GM21529 (cell line): ENCODE measurements at regions not wholly inside any gene's neighbourhood (a gene's known extent, or its start where the extent isn't known, plus 50 kb on each side); places are given as distances from the start of the nearest gene placed in this dataset.
"Not testable (repeated sequence)": the region's sequence is repeated elsewhere in the genome, so short reads cannot be mapped to it uniquely, and the experiment has no call there.

Experiments used
- ATAC-seq: cut with Tn5 transposase; IDR thresholded peaks from one replicate; pipeline ENCODE4 v1.9.1; 2021; ENCODE audit not compliant: unreplicated experiment

DNA sequence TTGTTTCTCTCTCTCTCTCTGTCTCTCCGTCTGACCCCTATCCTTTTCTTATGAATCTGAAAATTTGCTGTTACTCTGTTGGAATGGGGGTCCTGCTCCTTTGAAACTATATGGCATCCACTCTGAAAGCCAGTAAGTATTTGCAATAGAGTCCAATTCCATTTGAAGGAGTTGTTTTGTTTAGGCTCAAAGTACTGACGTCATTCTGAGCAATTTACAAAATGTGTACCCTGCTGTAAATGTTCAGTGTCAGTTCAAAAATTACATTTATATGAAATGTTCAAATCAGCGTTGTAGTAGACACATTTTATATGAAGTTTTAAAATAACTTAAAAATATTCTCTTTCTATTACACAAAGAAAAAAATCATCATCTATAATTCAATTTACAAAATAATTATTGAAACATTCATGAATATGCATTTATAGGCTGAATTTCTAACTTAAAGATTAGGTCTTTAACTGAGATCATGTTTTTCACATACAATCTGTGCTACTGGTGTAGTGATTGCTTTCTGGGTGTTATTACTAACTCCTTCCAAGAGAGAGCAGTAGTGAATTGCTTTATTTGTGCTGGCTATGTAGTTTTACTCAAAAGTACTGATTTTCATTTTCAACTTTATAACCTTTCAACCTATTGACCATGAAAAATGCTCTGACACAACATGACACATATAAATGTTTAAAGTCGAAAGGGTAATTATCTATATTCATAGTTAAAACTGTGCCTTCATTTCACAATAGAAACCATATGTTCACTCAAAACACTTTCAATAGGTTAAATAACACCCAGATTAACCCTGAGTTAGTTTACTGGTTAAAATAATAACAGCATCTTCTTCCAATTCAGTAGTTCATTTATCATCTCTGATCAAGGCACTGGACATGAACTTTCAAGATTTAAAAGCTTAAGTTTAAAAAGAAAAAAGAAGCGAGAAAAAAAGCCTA is 253.1 kb upstream of the ADGRL4 start:
- ATAC-seq = peak; percentile 81

DNA sequence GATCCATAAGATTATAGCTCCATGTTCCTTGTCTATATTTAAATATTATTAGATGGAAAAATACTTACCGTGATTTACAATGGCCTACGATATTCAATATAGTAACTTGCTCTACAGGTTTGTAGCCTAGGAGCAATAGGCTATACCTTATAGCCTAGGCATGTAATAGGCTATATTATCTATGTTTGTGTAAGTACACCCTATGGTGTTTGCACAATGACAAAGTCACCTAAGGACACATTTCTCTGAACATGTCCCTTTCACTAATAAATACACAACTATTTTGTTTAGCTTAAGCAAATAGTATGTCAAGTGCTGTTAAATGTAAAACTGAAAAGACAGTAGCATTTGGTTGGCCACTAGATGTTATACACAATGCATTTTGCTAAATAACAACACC is 248.9 kb upstream of the ADGRL4 start:
- no peak for ATAC-seq

DNA sequence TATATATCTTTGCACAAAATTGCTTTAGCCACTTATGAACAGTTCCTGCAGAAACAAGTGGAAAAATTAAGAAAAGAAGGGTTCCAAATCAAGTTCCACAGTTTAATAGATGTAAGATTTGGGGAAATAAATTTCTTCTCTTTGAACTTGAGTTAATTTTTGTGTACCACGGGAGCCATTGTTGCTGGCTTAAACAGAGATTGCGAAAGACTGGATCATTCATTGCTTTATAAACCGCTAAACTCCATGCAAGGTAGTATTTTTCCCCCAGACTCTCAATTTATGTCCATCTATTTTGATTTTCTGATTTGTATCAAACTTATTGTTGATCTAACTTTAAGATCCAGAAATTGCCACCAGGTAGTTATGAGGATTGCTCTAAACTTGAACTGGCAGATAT is 246.1 kb upstream of the ADGRL4 start:
- no peak for ATAC-seq

DNA sequence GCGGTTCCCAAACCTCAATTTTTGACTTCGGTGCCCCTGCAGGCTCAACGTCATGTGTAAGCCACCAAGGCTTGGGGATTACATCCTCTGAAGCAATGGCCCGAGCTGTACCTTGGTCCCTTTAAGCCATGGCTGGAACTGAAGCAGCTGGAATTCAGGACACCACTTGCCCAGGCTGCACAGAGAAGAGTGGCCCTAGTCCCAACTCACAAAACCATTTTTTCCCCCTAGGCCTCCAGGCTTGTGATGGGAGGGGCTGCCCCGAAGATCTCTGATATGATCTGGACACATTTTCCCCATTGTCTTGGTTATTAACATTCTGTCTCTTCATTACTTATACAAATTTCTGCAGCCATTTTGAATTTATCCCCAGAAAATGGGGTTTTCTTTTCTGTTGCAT is 233.3 kb upstream of the ADGRL4 start:
- no peak for ATAC-seq

DNA sequence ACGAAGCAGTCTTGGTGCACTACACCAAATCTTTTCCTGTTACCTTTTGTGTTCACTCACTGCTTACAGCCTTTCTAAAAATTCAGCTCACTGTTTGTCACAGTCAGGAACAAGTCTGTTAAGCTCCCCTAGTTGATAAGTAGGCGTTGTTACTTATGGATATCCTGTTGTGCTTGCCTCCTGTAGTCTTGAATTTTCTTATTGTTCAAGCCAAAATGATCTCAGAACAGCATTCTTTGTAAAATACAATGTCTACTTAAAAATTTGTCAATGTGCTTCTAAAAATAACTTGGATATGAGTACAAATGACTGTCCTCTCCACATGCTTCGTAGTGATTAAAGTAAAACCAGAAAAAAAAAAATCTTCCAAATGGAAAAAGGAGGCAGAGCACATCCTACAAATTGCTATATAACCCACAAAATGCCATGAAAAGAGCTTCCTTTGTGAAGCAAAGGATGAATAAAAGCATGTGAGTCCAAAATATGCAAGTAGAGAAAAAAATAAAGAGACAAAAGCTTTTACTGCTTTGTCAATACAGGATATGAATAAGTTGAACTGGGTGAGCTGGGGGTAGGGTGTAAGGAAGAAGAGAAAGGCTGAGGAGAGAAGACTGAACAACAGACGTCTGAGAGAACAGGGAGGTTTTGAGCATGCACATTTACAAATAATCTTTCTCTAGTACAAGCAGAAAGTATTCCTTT is 228.9 kb upstream of the ADGRL4 start:
- no peak for ATAC-seq

DNA sequence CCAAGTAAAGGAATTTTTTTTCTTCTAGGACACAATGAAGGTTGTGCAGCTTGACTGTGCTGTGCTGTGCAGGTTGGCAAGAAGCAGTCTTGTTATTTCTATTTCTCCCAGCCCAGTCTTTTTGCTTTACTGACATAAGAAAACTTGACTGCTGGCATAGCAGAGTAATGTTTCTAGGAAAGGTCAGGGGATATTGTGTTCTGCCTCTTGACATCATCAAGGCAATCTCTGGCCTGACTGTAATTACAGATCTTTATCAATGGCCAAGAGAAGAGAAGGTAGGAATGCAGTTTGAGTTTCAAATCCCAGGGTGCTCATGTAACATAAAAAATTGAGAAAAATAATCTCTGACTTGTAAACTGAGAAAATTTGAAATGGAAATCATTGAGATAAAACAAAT is 226.3 kb upstream of the ADGRL4 start:
- ATAC-seq = no peak

DNA sequence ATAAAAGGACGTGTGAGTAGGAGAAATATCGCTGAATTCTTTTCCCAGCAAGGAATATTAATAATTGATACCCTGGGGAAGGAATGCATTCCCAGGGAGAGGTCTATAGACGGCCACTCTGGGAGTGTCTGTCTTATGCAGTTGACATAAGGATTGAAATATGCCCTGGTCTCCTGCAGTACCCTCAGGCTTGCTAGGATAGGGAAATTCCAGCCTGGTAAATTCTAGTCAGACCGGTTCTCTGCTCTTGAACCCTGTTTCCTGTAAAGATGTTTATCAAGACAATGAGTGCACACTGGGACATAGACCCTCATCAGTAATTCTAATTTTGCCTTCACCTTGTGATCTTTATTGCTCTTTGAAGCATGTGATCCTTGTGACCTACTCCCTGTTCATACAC is 224.2 kb upstream of the ADGRL4 start:
- ATAC-seq = not testable (repeated sequence)

DNA sequence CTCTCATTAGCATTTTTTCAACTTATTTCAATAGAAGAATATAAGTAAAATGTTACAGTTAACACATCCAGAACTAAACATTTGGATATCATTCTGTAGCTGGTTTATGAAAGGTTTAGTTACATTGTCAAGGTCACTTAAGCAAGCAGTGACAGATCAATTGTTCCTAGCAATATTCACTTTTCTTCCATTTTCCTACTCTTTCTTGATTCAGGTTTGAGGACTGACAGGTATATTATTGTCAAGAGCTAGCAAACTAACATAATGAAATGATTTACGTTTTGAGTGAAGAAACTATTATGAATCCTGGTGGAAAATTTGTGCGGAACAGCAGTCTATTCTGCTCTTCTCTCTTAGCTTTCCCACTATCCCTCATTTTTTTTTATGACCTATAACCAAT is 220.4 kb upstream of the ADGRL4 start:
- no peak for ATAC-seq

DNA sequence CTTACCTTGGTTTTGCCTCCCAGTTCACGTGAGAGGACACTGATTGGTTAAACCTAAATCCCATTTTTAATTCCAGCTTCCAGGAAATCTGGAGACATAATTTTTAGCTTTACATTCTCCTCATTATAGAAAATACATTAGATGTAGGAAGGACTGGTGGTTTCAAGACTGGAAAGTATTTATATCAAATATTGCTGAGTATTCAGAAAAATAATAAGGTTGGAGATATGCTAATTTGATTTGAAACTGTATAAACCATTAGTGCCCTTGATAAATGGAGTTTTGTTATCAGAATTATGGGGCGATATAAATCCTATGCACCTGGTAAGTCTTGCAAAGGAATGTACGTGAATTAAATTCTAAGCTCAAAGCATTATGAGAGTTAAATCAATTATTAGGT is 218.0 kb upstream of the ADGRL4 start:
- ATAC-seq = no peak

DNA sequence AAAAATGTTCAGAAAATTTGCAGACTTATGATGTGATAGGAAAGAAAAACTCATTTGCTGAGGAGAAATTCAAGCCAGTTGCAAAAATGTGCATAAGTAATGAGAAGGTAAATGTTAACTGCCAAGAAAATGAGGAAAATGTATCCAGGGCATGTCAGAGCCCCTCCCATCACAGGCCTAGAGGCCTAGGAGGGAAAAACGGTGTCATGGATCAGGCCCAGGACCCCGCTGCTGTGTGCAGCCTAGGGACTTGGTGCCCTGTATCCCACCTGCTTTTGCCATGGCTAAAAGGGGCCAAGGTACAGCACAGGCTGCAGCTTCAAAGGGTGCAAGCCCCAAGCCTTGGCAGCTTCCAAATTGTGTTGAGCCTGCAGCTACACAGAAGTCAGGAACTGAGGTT is 214.0 kb upstream of the ADGRL4 start:
- no peak for ATAC-seq

DNA sequence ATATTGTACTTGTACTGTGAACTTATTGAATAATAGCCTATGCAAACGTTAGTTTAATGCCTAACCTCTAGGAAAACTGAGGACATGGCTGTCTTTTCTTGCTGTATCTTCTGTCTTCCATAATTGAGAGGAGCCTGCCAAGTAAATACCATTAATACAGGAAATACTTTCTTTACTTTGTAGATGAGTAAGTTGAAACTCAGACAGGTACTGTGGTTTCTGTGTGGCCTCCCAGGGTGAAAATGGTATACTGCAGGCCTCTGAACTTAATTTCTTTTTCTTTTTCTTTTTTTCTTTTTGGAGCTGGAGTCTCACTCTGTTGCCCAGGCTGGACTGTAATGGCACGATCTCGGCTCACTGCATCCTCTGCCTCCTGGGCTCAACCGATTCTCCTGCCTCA is 208.8 kb upstream of the ADGRL4 start:
- ATAC-seq = no peak

DNA sequence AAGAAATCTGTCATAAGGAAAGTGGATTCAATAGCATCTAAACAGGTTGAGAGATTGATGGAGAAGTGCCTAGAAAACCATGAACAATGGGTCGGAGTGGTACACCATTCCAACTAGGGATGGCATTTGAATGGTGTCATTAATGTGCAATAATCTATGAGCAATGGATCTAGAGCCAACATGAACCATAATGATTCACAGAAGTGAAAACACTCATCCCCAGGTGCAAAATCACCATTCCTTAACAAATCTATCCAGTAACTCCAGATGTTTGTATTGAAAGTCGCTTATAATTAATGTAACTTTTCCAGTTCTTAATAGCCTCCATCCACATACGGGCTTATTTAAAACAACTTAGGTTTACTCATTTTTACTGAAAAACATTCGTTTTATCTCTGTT is 201.3 kb upstream of the ADGRL4 start:
- no peak for ATAC-seq

DNA sequence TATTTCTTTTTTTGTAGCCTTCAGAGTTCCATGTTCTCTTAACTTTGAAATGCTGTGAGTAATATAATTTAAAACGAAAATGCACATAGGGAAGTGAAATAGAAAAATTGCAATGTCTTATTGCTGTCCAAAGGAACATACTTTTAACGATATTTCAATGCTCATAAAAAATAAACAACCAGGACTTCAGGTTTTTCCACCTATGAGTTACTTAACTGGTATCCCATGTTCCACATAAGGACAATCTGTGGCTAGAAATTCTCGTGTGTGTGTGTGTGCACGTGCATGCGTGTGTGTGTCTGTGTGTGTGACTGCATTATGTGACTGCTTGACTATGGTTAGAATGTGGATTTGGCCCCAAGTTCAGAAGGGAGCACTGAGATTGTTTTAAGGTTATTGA is 200.8 kb upstream of the ADGRL4 start:
- ATAC-seq = no peak

DNA sequence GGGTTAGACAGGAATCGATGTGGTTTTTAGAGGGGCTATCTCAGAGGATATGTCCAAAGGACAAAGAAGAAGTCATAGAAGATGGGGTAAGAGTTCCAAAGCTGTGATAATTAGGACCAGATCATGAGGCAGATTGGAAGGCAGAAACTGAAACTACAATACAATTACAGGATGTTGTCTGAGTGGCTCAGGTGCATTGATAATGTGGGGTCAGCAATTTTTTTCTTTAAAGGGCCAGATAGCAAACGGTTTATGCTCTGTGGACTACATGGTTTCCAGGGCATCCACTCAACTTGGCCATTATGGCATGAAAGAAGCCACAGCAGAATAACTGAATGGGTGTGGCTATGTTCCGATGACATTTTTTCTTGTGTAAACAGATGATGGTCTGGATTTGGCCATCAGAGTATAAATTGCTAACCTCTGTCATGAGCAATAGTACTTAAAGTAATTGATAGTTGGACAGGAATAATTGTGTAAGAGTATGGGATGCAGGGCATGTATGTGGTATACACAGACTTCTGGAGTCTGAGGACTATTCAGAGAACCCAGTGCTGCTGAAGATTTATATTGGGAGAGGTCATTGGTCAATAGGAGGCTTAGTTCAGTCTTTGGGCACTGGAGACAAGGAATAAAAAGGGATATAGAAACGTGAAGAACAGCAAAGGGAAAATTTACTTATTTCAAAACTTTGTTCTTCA is 198.4 kb upstream of the ADGRL4 start:
- ATAC-seq = no peak

DNA sequence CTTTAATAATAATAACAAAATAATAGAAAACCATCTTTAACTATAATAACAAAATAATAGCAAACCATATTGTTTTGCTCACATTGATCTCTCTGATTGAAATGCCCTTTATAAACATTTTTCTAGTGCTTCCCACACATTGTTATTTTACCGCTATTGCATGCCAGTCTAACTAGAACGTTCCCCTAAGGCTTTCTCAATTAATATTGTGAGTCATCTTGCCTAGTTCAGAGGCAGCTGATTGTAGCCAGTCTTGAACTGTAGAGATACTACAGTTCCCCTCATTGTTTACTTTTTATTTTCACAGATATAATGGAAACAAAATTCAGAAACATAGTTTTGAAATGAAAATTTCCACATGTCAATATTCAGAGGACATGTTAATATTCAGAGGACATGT is 192.3 kb upstream of the ADGRL4 start:
- ATAC-seq = no peak

DNA sequence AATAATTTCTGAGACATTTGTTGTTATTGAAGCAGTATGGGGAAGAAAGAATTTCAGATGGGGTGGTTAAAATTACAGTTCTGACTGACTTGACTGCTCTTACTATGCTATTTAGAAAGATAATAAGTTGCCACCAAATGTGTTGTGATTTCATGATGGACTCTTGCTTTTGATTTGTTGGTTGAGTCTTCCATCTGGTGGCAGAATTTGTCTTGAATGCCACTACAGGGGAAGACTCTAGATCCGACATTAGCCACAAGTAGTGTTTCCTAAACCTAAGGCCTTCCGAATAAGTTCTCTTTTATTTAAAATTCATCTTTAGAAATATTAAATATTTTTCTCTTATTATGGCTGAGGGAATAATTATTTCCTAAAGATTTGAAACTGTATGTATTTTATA is 190.9 kb upstream of the ADGRL4 start:
- no peak for ATAC-seq

DNA sequence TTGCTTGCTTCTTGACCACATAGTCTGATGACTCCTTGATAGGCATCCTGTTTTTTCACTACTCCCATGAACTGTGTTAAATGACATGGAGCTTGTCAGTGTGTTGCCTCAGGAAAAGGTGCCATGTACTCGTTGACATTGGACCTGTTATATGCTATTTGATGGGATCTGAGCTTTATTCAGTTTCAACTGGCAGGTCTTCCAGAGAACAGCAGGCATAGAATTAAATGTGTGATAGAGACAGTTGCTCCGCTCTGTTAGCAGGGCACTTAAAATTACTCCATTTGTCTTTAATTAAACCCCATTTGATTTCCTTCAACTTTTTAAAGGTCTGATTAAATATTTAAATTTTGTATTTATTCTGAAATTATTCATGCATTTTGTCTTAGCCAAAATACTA is 189.7 kb upstream of the ADGRL4 start:
- no peak for ATAC-seq

DNA sequence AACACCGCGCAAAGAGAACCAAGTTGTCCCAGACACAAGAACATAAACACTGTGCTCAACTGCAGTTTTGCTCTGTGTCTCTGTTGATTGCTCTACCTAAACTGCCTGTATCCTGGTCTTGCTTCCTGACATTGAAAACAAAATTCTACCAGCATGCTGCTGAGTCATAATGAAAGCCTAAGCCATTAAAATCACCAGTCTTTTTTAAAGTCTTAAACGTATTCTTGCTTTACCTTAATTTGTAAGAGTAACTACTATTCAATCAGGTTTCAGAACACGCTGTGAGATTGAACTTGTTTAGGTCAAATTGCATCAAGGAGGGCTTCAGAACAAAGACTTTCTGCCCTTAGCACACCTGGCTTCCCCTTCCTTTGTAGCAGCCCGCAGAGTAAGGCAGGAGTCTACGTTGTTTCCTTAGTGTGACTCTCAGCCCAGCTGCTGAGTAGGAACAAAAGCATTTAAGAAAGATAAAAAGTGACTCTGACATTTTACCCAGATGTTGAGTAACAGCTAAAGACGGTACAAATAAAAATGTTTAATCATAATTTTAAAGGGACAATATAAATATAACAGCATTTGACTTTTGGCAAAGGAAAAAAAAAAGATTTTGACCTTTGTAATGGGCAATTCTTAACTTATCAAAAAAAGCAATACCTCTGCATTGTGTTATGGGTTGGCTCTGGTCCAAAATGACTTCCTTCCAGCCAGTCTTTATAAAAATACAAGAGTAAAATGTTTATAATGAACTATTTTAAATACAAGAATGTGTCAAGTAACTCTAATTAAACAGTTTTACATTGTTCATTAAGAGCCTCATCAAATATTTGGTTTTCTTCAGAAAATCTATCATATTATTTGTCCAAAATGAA is 186.9 kb upstream of the ADGRL4 start:
- ATAC-seq = peak; percentile 38

DNA sequence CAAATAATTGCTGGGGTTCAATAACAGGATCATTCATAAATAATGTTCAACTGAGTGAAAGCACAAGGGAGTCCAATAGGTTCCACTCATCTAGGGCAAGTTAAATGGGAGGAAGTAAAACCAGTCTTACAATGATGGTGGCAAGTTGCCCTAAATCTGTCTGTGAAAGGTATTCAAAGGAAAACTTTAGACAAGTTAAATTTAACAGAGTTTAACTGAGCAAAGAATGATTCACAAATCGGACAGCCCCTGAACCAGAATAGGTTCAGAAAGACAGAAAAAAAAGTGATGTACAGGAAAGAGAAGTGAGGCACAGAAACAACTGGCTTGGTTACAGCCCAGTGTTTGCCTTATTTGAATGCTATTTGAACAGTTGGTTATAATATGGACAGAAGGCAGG is 183.5 kb upstream of the ADGRL4 start:
- ATAC-seq = peak; percentile 60

DNA sequence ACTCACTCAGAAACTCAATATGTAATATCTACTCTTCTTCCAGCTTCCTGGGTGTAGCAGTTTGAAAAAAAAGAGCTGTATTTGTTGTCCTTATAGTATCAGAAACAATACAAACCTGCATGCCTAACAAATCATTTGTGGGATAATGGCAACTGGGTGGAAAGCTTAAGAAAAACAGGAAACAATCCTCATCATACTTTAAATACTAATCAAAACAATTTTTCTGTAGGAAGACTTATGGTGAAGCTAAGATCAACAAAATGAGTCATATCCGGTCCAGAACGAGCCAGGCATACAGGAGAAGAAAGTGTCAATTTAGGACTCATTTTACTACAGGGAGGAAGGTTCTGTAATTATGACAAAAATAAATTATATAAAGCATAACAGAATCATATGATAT is 181.8 kb upstream of the ADGRL4 start:
- no peak for ATAC-seq

DNA sequence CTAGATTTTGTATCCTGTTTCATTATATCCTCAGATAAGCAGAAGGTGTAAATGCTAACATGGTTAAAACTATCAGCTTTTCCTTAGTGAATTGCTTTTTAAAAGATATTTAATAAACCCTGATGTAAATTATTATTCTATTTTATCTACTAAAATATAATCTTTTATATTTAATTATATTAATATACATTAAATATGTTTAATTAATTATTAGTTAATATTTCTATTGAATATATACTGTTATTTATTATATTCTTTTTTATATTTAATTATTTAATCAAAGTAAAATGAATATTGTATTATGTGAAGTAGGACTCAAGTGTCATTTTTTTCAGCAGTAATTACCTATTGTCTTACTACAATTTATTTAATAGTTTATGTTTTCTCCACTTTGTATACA is 179.7 kb upstream of the ADGRL4 start:
- ATAC-seq = no peak
